ENCODE measurements at regions not wholly inside any gene's neighbourhood (a gene's known extent, or its start where the extent isn't known, plus 50 kb on each side); places are given as distances from the start of the nearest gene placed in this dataset.
"Not testable (repeated sequence)": the region's sequence is repeated elsewhere in the genome, so short reads cannot be mapped to it uniquely, and the experiment has no call there.

GRCh38 chr12:71281425-71281824 lies 123.6 kb upstream of the TSPAN8 start:
- Histone ChIP-seq H3K27me3 (ENCODE audit: control insufficient read depth, insufficient read depth, low read length) (no peaks in the 10 kb centered on the region), H3K4me3 (ENCODE audit: low read depth, low read length) (no peak overlapping the region), H3K36me3 (ENCODE audit: control insufficient read depth, insufficient read depth, low read length) (no peaks in the 10 kb centered on the region)
- DNase-seq (ENCODE audit: low read depth): no peak
- TF ChIP-seq, protein P1, sequence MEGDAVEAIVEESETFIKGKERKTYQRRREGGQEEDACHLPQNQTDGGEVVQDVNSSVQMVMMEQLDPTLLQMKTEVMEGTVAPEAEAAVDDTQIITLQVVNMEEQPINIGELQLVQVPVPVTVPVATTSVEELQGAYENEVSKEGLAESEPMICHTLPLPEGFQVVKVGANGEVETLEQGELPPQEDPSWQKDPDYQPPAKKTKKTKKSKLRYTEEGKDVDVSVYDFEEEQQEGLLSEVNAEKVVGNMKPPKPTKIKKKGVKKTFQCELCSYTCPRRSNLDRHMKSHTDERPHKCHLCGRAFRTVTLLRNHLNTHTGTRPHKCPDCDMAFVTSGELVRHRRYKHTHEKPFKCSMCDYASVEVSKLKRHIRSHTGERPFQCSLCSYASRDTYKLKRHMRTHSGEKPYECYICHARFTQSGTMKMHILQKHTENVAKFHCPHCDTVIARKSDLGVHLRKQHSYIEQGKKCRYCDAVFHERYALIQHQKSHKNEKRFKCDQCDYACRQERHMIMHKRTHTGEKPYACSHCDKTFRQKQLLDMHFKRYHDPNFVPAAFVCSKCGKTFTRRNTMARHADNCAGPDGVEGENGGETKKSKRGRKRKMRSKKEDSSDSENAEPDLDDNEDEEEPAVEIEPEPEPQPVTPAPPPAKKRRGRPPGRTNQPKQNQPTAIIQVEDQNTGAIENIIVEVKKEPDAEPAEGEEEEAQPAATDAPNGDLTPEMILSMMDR (IDR thresholded peaks at IDR 0.05; ENCODE audit: insufficient read depth, low read length, poor library complexity, severe bottlenecking): no peak

DNA sequence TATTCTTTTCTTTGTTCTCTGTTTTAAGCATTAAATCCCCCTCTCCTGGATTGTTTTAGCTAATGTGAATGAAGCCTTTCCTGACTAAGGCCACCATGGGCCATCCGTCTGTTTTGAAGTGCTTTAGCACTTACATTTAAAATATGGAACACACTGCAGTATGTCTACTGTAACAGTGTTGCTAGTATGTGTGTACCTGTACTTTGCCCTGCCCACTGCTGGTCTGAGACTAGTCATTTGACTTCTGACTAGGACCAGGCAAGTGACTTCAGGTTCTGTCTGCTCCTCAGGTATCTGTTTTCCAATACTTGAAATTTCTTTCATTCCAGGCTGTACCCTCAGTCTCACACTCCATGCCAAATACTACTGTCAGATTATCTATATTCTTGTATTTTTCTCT lies 120.1 kb upstream of the TSPAN8 start:
- TF ChIP-seq, protein P1 (IDR thresholded peaks at IDR 0.05; ENCODE audit: insufficient read depth, low read length, poor library complexity, severe bottlenecking): no peak
- H3K27me3 ChIP-seq (ENCODE audit: control insufficient read depth, insufficient read depth, low read length): no peaks in the 10 kb centered on the region

DNA sequence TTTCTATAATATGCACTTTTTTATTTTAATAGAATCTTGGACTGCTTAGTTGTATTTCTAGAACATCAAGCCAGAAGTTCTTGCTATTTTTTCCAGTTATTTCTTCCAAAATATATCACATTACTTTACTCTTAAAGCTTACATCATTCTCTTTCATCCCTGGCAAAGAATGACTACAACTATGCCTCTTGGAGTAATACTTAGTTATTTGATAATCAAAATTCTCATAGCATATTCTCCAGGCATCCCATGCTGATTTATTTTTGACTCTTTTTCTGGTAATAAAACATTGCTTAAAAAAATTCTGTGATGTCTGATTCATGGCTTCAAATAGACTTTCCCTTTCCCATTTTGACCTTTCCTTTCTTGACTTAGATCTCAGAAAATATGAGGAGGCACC lies 118.7 kb upstream of the TSPAN8 start:
- no peak for DNase-seq (ENCODE audit: low read depth)
- TF ChIP-seq, protein P1 (IDR thresholded peaks at IDR 0.05; ENCODE audit: insufficient read depth, low read length, poor library complexity, severe bottlenecking): no peak
- no peak overlapping the region for H3K4me3 ChIP-seq (ENCODE audit: low read depth, low read length)
- H3K27me3 ChIP-seq (ENCODE audit: control insufficient read depth, insufficient read depth, low read length): no peaks in the 10 kb centered on the region
- no peaks in the 10 kb centered on the region for H3K36me3 ChIP-seq (ENCODE audit: control insufficient read depth, insufficient read depth, low read length)

More for the DNA sequence above, 120.1 kb upstream of the TSPAN8 start:
- no peak for DNase-seq (ENCODE audit: low read depth)
- Histone ChIP-seq H3K36me3 (ENCODE audit: control insufficient read depth, insufficient read depth, low read length) (no peaks in the 10 kb centered on the region), H3K4me3 (ENCODE audit: low read depth, low read length) (no peak overlapping the region)

- not testable (repeated sequence) for H3K36me3 ChIP-seq (ENCODE audit: control insufficient read depth, insufficient read depth, low read length); H3K27me3 ChIP-seq (ENCODE audit: control insufficient read depth, insufficient read depth, low read length); H3K4me3 ChIP-seq (ENCODE audit: low read depth, low read length); DNase-seq (ENCODE audit: low read depth)
Measured at GRCh38 chr12:71270794-71271193, 113.0 kb upstream of the TSPAN8 start.

DNA sequence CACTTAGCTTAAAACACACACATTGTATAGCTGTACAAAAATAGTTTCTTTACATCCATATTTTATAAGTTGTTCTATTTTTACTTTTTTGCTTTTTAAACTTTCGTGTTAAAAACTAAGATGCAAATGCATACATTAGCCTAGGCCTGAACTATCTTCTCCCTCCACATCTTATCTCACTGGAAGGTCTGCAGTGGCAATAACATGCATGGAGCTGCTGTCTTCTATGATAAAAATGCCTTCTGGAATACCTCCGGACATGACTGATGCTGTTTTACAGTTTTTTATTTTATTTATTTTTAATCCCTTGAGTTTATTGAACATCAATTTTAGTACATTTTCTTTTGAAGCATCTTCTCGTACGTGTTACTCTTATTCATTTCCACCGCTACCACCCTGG lies 112.3 kb upstream of the TSPAN8 start:
- Histone ChIP-seq H3K27me3 (ENCODE audit: control insufficient read depth, insufficient read depth, low read length) (no peaks in the 10 kb centered on the region), H3K36me3 (ENCODE audit: control insufficient read depth, insufficient read depth, low read length) (no peaks in the 10 kb centered on the region), H3K4me3 (ENCODE audit: low read depth, low read length) (no peak overlapping the region)
- TF ChIP-seq, protein P1 (IDR thresholded peaks at IDR 0.05; ENCODE audit: insufficient read depth, low read length, poor library complexity, severe bottlenecking): no peak
- DNase-seq (ENCODE audit: low read depth): no peak

DNA sequence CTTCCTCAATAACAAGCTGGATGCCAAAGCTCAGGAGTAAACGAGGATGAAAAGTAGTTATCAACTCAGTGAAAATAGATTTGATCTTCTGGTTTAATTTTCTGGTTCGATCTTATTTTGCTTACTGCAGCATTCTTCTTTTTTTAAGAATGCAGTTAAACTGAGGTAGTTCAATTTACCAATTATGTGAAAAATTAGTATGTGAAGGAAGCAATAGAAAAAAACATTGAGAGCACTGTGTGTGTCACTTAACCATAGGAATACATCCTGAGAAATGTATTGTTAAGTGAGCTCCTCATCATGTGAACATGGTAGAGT lies 111.4 kb upstream of the TSPAN8 start:
- DNase-seq (ENCODE audit: low read depth): no peak
- Histone ChIP-seq H3K4me3 (ENCODE audit: low read depth, low read length) (no peak overlapping the region), H3K27me3 (ENCODE audit: control insufficient read depth, insufficient read depth, low read length) (no peaks in the 10 kb centered on the region), H3K36me3 (ENCODE audit: control insufficient read depth, insufficient read depth, low read length) (no peaks in the 10 kb centered on the region)
- TF ChIP-seq, protein P1 (IDR thresholded peaks at IDR 0.05; ENCODE audit: insufficient read depth, low read length, poor library complexity, severe bottlenecking): no peak

Measured in kidney epithelial cell (primary cell).